H1 (cell line): ENCODE measurements at regions not wholly inside any gene's neighbourhood (a gene's known extent, or its start where the extent isn't known, plus 50 kb on each side); places are given as distances from the start of the nearest gene placed in this dataset.

ENCODE experiments used
- SP4 ChIP-seq: IDR thresholded peaks from 2 replicates; pipeline ENCODE4 v1.6.1; 2012; ENCODE audit warnings: low read length, inconsistent platforms

DNA sequence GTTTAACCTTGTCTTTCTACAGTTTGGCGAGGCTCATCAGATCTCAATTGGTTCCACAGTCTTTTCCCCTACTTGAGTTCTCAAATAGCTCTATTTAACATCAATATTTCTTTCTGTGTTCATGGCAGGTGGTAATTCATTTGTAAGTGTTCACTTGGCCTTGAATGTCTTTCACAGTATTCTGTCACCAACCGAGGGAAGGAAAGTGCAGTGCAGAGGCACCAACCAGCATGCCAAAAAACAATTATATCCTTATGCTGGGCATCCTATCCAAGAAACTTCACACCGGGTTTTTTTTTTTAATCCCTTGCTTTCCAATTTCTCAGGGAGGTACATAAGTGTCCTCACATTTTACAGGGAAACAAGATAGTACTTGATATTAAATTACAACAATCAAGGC lies 55.0 kb upstream of the ZC3H12C start (continued):
- TF ChIP-seq SP4: no peak
